GM12875 (cell line): ENCODE measurements at regions not wholly inside any gene's neighbourhood (a gene's known extent, or its start where the extent isn't known, plus 50 kb on each side); places are given as distances from the start of the nearest gene placed in this dataset.
"Not testable (repeated sequence)": the region's sequence is repeated elsewhere in the genome, so short reads cannot be mapped to it uniquely, and the experiment has no call there.

ENCODE experiments used
- H3K4me3 ChIP-seq: one replicate; pipeline ENCODE4 v1.5.1; 2011; ENCODE audit warnings: low read depth, low read length, control low read depth
- CTCF ChIP-seq: IDR thresholded peaks from 2 replicates; pipeline ENCODE4 v1.5.1; 2011; ENCODE audit warnings: low read depth, mild to moderate bottlenecking, control low read depth, inconsistent platforms, low read length, moderate library complexity, borderline replicate concordance; ENCODE audit not compliant: insufficient read depth

- no peak overlapping the region for H3K4me3 ChIP-seq
- no peak for TF ChIP-seq CTCF
Observed at GRCh38 chr11:96714689-96715088, 324.9 kb downstream of the JRKL start.

GRCh38 chr11:96715208-96715607 is 325.4 kb downstream of the JRKL start:
- H3K4me3 ChIP-seq, result no peak overlapping the region
- TF ChIP-seq CTCF, result no peak

GRCh38 chr11:96736601-96737000 is 346.8 kb downstream of the JRKL start:
- H3K4me3 ChIP-seq, result no peak overlapping the region
- no peak for TF ChIP-seq CTCF

- H3K4me3 ChIP-seq, result no peak overlapping the region
- no peak for TF ChIP-seq CTCF
Observed at GRCh38 chr11:96738311-96738710, 348.5 kb downstream of the JRKL start.

GRCh38 chr11:96741068-96741467 is 351.3 kb downstream of the JRKL start:
- no peak for TF ChIP-seq CTCF
- no peak overlapping the region for H3K4me3 ChIP-seq

GRCh38 chr11:96744697-96745096 is 354.9 kb downstream of the JRKL start:
- no peak overlapping the region for H3K4me3 ChIP-seq
- TF ChIP-seq CTCF, result no peak

GRCh38 chr11:96748639-96749370 is 359.0 kb downstream of the JRKL start:
- H3K4me3 ChIP-seq, result no peak overlapping the region
- no peak for TF ChIP-seq CTCF

GRCh38 chr11:96751807-96752206 is 362.0 kb downstream of the JRKL start:
- not testable (repeated sequence) for H3K4me3 ChIP-seq
